ENCODE measurements at regions not wholly inside any gene's neighbourhood (a gene's known extent, or its start where the extent isn't known, plus 50 kb on each side); places are given as distances from the start of the nearest gene placed in this dataset.

- Histone ChIP-seq H2AFZ (ENCODE audit: low read length) (no peak overlapping the region), H3K56ac (ENCODE audit: insufficient read length, low read depth, low read length) (no peak overlapping the region), H2BK20ac (ENCODE audit: low read depth, low read length, poor library complexity, severe bottlenecking) (no peak overlapping the region), H2BK12ac (ENCODE audit: insufficient read length, low read depth, low read length) (no peak overlapping the region), H3K14ac (ENCODE audit: insufficient read depth, low read length) (no peak overlapping the region), H3K79me1 (ENCODE audit: insufficient read depth, low read depth, low read length, poor library complexity, severe bottlenecking) (no peaks in the 10 kb centered on the region), H3K4me1 (ENCODE audit: insufficient read depth, low read length) (no peaks in the 10 kb centered on the region), H3K27me3 (ENCODE audit: insufficient read depth, low read length) (no peaks in the 10 kb centered on the region), H3K23ac (ENCODE audit: insufficient read length, low read depth, low read length) (no peak overlapping the region), H3K9ac (ENCODE audit: extremely low read depth, insufficient read length, low read length) (no peak overlapping the region), H4K20me1 (ENCODE audit: control insufficient read depth, insufficient read depth, insufficient read length) (no peaks in the 10 kb centered on the region), H3K9me3 (ENCODE audit: control insufficient read depth, low read depth, low read length) (no peaks in the 10 kb centered on the region), H3T11ph (ENCODE audit: low read length) (no peak overlapping the region), H3K18ac (ENCODE audit: insufficient read length, low read depth, low read length) (no peak overlapping the region), H3K79me2 (ENCODE audit: insufficient read depth, low read length) (no peaks in the 10 kb centered on the region), H4K8ac (replicated peaks; ENCODE audit: insufficient read length, low read depth, low read length) (no peak overlapping the region), H3K23me2 (ENCODE audit: insufficient read length, low read depth, low read length, poor library complexity, severe bottlenecking) (no peaks in the 10 kb centered on the region), H3K4ac (ENCODE audit: low read depth, low read length) (no peak overlapping the region), H4K91ac (ENCODE audit: insufficient read length, low read depth, low read length) (no peak overlapping the region), H3K27ac (ENCODE audit: insufficient read length, low read depth, low read length) (no peak overlapping the region), H2BK5ac (ENCODE audit: insufficient read length, low read length) (no peak overlapping the region), H2AK5ac (ENCODE audit: insufficient read length, low read length) (no peak overlapping the region), H2BK120ac (ENCODE audit: low read depth, low read length, poor library complexity, severe bottlenecking) (no peak overlapping the region), H3K4me2 (ENCODE audit: insufficient read depth, insufficient read length, low read length) (no peak overlapping the region), H4K5ac (ENCODE audit: insufficient read length, low read depth, low read length) (no peak overlapping the region), H2BK15ac (ENCODE audit: low read depth, low read length) (no peak overlapping the region)
- no peak for DNase-seq
- no CpG with 5 or more reads among the region's 5 CpGs for WGBS (ENCODE audit: extremely low coverage, insufficient read length, low lambda C conversion rate)
- no peaks in the 10 kb centered on the region for H3K36me3 Mint-ChIP-seq (ENCODE audit: insufficient read depth in 1 of 3, low read depth in 3 of 3)
- no peak overlapping the region for H3K4me3 Mint-ChIP-seq
- no peak for TF ChIP-seq CTCF (conservative IDR thresholded peaks at IDR 0.05)
- no peaks in the 10 kb centered on the region for H3K4me1 Mint-ChIP-seq
- no peaks in the 10 kb centered on the region for H3K9me3 Mint-ChIP-seq
- H3K27ac Mint-ChIP-seq, result no peak overlapping the region; a peak in 1 of 7 replicates
- no peaks in the 10 kb centered on the region for H3K27me3 Mint-ChIP-seq (ENCODE audit: low read depth)
These were observed 803.3 kb downstream of the DIPK2A start for GRCh38 chr3:144774897-144775296.

Data from H9 (cell line).